H1 (cell line): ENCODE measurements at regions not wholly inside any gene's neighbourhood (a gene's known extent, or its start where the extent isn't known, plus 50 kb on each side); places are given as distances from the start of the nearest gene placed in this dataset.

Experiments used
- CTCF ChIA-PET: fragments of 300-600 bp; sonication (Branson Sonifier 250); formaldehyde crosslinking; loops from one replicate; lab custom pipeline; 2021; ENCODE audit not compliant: partially characterized antibody; lab: Charles Lee
- POLR2A ChIA-PET: fragments of 300-600 bp; sonication (Branson Sonifier 250); formaldehyde crosslinking; loops from one replicate; lab custom pipeline; 2021; ENCODE audit warnings: inconsistent platforms; ENCODE audit not compliant: partially characterized antibody; lab: Charles Lee
- DNase-seq, 2 experiments: peaks; one replicate each; pipeline versions ENCODE4 v3.0.0 to v3.0.0-alpha.2; 2010 to 2022; ENCODE audit warnings: low spot score in 2 of 2, low read depth in 1 of 2, mixed read lengths in 1 of 2
- FAIRE-seq: peaks from 2 replicates; lab custom pipeline; 2011; peaks lifted over from hg19 to GRCh38; lab: Jason Lieb, UNC
- H2AFZ ChIP-seq: 2 replicates; pipeline ENCODE4 v1.8.1; 2012; ENCODE audit warnings: low read length, inconsistent platforms
- H2AK5ac ChIP-seq: 2 replicates; pipeline ENCODE4 v1.6.1; 2013; ENCODE audit warnings: low read depth, low read length
- H2BK120ac ChIP-seq: replicated peaks from 2 replicates; pipeline ENCODE3; 2013; ENCODE audit warnings: low read depth, low read length, inconsistent platforms
- H2BK12ac ChIP-seq: 2 replicates; pipeline ENCODE4 v1.6.1; 2013; ENCODE audit warnings: low read depth, low read length
- H2BK15ac ChIP-seq: 2 replicates; pipeline ENCODE4 v1.6.1; 2013; ENCODE audit warnings: low read length
- H2BK20ac ChIP-seq: 2 replicates; pipeline ENCODE4 v1.6.1; 2013; ENCODE audit warnings: low read length
- H2BK5ac ChIP-seq: 2 replicates; pipeline ENCODE4 v1.6.1; 2013; ENCODE audit warnings: low read depth, low read length
- H3K14ac ChIP-seq: 2 replicates; pipeline ENCODE4 v1.6.1; 2013; ENCODE audit warnings: inconsistent platforms; ENCODE audit not compliant: insufficient read length
- H3K18ac ChIP-seq: 2 replicates; pipeline ENCODE4 v1.6.1; 2013; ENCODE audit warnings: low read length; ENCODE audit errors: extremely low read depth
- H3K23ac ChIP-seq: 2 replicates; pipeline ENCODE4 v1.6.1; 2013; ENCODE audit warnings: inconsistent platforms; ENCODE audit not compliant: insufficient read length
- H3K23me2 ChIP-seq: 2 replicates; pipeline ENCODE4 v1.6.1; 2013; ENCODE audit warnings: low read depth, low read length
- H3K27ac ChIP-seq: 2 replicates; pipeline ENCODE4 v1.6.1; 2011; ENCODE audit warnings: low read depth, low read length, inconsistent platforms
- H3K27me3 ChIP-seq, 4 experiments: replicated peaks in 1 of 4; 1 replicate in 1 of 4; 2 replicates in 3 of 4; pipeline versions ENCODE4 v1.6.1 to v1.8.1; 2011 to 2013; ENCODE audit warnings: low read length in 3 of 4, mild to moderate bottlenecking in 3 of 4, inconsistent platforms in 2 of 4, mixed read lengths in 2 of 4, moderate library complexity in 1 of 4; ENCODE audit not compliant: control insufficient read depth in 3 of 4, insufficient read depth in 3 of 4; ENCODE audit errors: extremely low read depth in 1 of 4
- H3K36me3 ChIP-seq, 4 experiments: 2 replicates each; pipeline versions ENCODE4 v1.6.1 to v1.8.1; 2011 to 2013; ENCODE audit warnings: mild to moderate bottlenecking in 4 of 4, low read length in 3 of 4, moderate library complexity in 2 of 4, control low read depth in 1 of 4, inconsistent platforms in 1 of 4; ENCODE audit not compliant: insufficient read depth in 4 of 4, control insufficient read depth in 2 of 4
- H3K4ac ChIP-seq: replicated peaks from 2 replicates; pipeline ENCODE3; 2013; ENCODE audit warnings: low read length, low read depth, mixed read lengths, inconsistent platforms; ENCODE audit not compliant: insufficient read length
- H3K4me1 ChIP-seq, 4 experiments: replicated peaks in 1 of 4; 1 replicate in 1 of 4; 2 replicates in 3 of 4; pipeline versions ENCODE4 v1.6.1 to v1.8.1; 2011 to 2013; ENCODE audit warnings: low read length in 3 of 4, inconsistent platforms in 2 of 4, mixed read lengths in 1 of 4; ENCODE audit not compliant: insufficient read depth in 4 of 4, control insufficient read depth in 3 of 4
- H3K4me2 ChIP-seq, 2 experiments: 2 replicates each; pipeline versions ENCODE4 v1.6.1 to v1.8.1; 2011 to 2013; ENCODE audit warnings: low read depth in 2 of 2, low read length in 2 of 2, control low read depth in 1 of 2, inconsistent platforms in 1 of 2, mild to moderate bottlenecking in 1 of 2; ENCODE audit not compliant: insufficient read depth in 1 of 2
- H3K4me3 ChIP-seq, 4 experiments: fragments of 200-600, 300-600 bp in 1 of 4; sonication (generic), shearing (Covaris generic), sonication (Bioruptor Twin) in 1 of 4; 2 replicates each; pipeline versions ENCODE4 v1.5.1 to v1.8.1; 2011 to 2016; ENCODE audit warnings: low read length in 4 of 4, low read depth in 3 of 4, control low read depth in 2 of 4, inconsistent platforms in 2 of 4, mild to moderate bottlenecking in 2 of 4, mixed read lengths in 1 of 4, moderate library complexity in 1 of 4; ENCODE audit not compliant: insufficient read depth in 2 of 4; ENCODE audit errors: extremely low read depth in 1 of 4
- H3K56ac ChIP-seq: replicated peaks from 2 replicates; pipeline ENCODE3; 2013; ENCODE audit warnings: low read depth, mild to moderate bottlenecking, mixed read lengths, low read length, inconsistent platforms; ENCODE audit not compliant: insufficient read length
- H3K79me1 ChIP-seq: 2 replicates; pipeline ENCODE4 v1.6.1; 2013; ENCODE audit warnings: low read depth, low read length, control low read depth
- H3K79me2 ChIP-seq, 2 experiments: 2 replicates each; pipeline versions ENCODE4 v1.6.1 to v1.8.1; 2012 to 2013; ENCODE audit warnings: low read length in 2 of 2, mild to moderate bottlenecking in 2 of 2, inconsistent platforms in 1 of 2; ENCODE audit not compliant: insufficient read depth in 2 of 2, control insufficient read depth in 1 of 2
- H3K9ac ChIP-seq, 4 experiments: replicated peaks in 1 of 4; 1 replicate in 1 of 4; 2 replicates in 3 of 4; pipeline versions ENCODE4 v1.6.1 to v1.8.1; 2011 to 2013; ENCODE audit warnings: low read depth in 3 of 4, low read length in 3 of 4, control low read depth in 2 of 4, mild to moderate bottlenecking in 2 of 4, moderate library complexity in 2 of 4, inconsistent platforms in 1 of 4; ENCODE audit errors: extremely low read depth in 1 of 4
- H3K9me3 ChIP-seq, 2 experiments: 2 replicates each; pipeline versions ENCODE4 v1.6.1 to v1.8.1; 2012 to 2013; ENCODE audit warnings: mild to moderate bottlenecking in 2 of 2, moderate library complexity in 2 of 2, control low read depth in 1 of 2, inconsistent platforms in 1 of 2, low read depth in 1 of 2, low read length in 1 of 2, mixed read lengths in 1 of 2; ENCODE audit not compliant: insufficient read depth in 2 of 2
- H4K20me1 ChIP-seq, 2 experiments: replicated peaks in 1 of 2; 2 replicates each; pipeline versions ENCODE3 to v1.8.1; 2011 to 2013; ENCODE audit warnings: inconsistent platforms in 2 of 2, low read length in 2 of 2, mild to moderate bottlenecking in 1 of 2; ENCODE audit not compliant: insufficient read depth in 2 of 2, control insufficient read depth in 1 of 2
- H4K5ac ChIP-seq: 2 replicates; pipeline ENCODE4 v1.6.1; 2013; ENCODE audit warnings: low read length, low read depth, mixed read lengths, inconsistent platforms; ENCODE audit not compliant: insufficient read length
- H4K8ac ChIP-seq: 2 replicates; pipeline ENCODE4 v1.8.0; 2013; ENCODE audit warnings: mild to moderate bottlenecking, moderate library complexity, low read length, inconsistent platforms; ENCODE audit not compliant: insufficient read depth; ENCODE audit errors: extremely low read depth
- H4K91ac ChIP-seq: replicated peaks from 2 replicates; pipeline ENCODE3; 2013; ENCODE audit warnings: low read length, mixed read lengths, inconsistent platforms; ENCODE audit not compliant: insufficient read length
- CHD2 ChIP-seq: IDR thresholded peaks from 2 replicates; pipeline ENCODE4 v1.6.1; 2012; ENCODE audit warnings: low read length, improper control_type of control experiment
- HDAC2 ChIP-seq, 2 experiments: fragments of 300-600 bp in 1 of 2; sonication (generic) in 1 of 2; IDR thresholded peaks; 2 replicates each; pipeline ENCODE4 v1.6.1; 2011 to 2012; ENCODE audit warnings: low read depth in 2 of 2, low read length in 2 of 2, mild to moderate bottlenecking in 2 of 2, moderate library complexity in 2 of 2, borderline replicate concordance in 1 of 2, inconsistent platforms in 1 of 2
- KDM1A ChIP-seq: fragments of 200-600, 300-600 bp; sonication (generic); IDR thresholded peaks from 2 replicates; pipeline ENCODE4 v1.7.1; 2016; ENCODE audit warnings: mild to moderate bottlenecking, low read length, borderline replicate concordance
- POLR2A ChIP-seq, 2 experiments: IDR thresholded peaks; 1 replicate in 1 of 2; 2 replicates in 1 of 2; pipeline ENCODE4 v1.6.1; 2011; ENCODE audit warnings: low read depth in 2 of 2, low read length in 2 of 2, mild to moderate bottlenecking in 2 of 2; ENCODE audit errors: control extremely low read depth in 1 of 2
- RBBP5 ChIP-seq: IDR thresholded peaks from 2 replicates; pipeline ENCODE4 v1.7.1; 2012; ENCODE audit warnings: low read depth, mild to moderate bottlenecking, inconsistent platforms, low read length, moderate library complexity, borderline replicate concordance
- RFX5 ChIP-seq: IDR thresholded peaks from 2 replicates; pipeline ENCODE4 v1.6.1; 2011; ENCODE audit warnings: low read depth, low read length, improper control_type of control experiment, borderline replicate concordance
- SIRT6 ChIP-seq: IDR thresholded peaks from one replicate; pipeline ENCODE4 v1.7.1; 2012; ENCODE audit warnings: low read length, inconsistent platforms
- SRF ChIP-seq: IDR thresholded peaks from 2 replicates; pipeline ENCODE4 v1.6.1; 2011; ENCODE audit warnings: mild to moderate bottlenecking, low read depth, low read length, moderate library complexity
- SUZ12 ChIP-seq: fragments of 200-600 bp; sonication (generic); IDR thresholded peaks from 2 replicates; pipeline ENCODE4 v1.6.1; 2012; ENCODE audit warnings: mild to moderate bottlenecking, inconsistent platforms, low read length, moderate library complexity, mixed read lengths
- TEAD4 ChIP-seq: IDR thresholded peaks from 2 replicates; pipeline ENCODE4 v1.6.1; 2012; ENCODE audit warnings: low read depth, low read length, inconsistent platforms, mixed read lengths
- ZNF274 ChIP-seq: IDR thresholded peaks from 2 replicates; pipeline ENCODE4 v1.7.0; 2012; ENCODE audit warnings: low read length, borderline replicate concordance; ENCODE audit errors: extremely low read depth
- WGBS, 2 experiments: shearing (Covaris generic) in 1 of 2; methylation state at CpG; one replicate each; pipeline versions ENCODE4 v1.1.6 to v1.1.7; 2013 to 2015; ENCODE audit warnings: low lambda C conversion rate in 2 of 2, mixed read lengths in 2 of 2, inconsistent platforms in 1 of 2, low coverage in 1 of 2, missing lambda C conversion rate in 1 of 2; ENCODE audit not compliant: insufficient replicate concordance in 2 of 2, insufficient coverage in 1 of 2, insufficient read length in 1 of 2; ENCODE audit errors: extremely low coverage in 1 of 2, missing lambda C conversion rate in 1 of 2; 5-methylcytosine and 5-hydroxymethylcytosine counted together

- Histone ChIP-seq H3K4me1 (no peaks in the 10 kb centered on the region), H3K4ac (no peak overlapping the region), H2BK5ac (0 out of 2 replicates have a peak overlapping the region, but pooled peaks have one; percentile 37), H2BK15ac (no peak overlapping the region), H3K14ac (no peak overlapping the region), H3K4me2 (no peak overlapping the region), H2AFZ (no peak overlapping the region), H3K79me1 (no peaks in the 10 kb centered on the region), H3K27ac (no peak overlapping the region), H3K23ac (no peak overlapping the region), H3K18ac (0 out of 2 replicates have a peak overlapping the region, but pooled peaks have one; percentile 38), H3K4me3 (no peak overlapping the region), H3K79me2 (no peaks in the 10 kb centered on the region), H3K9me3 (no peaks in the 10 kb centered on the region), H2BK12ac (no peak overlapping the region), H4K5ac (no peak overlapping the region), H2BK120ac (no peak overlapping the region), H3K56ac (no peak overlapping the region), H4K8ac (no peak overlapping the region), H4K20me1 (no peaks in the 10 kb centered on the region), H2AK5ac (peak overlapping the region; percentile 76; the same call in 1 of the 2 replicates), H3K36me3 (no peaks in the 10 kb centered on the region), H3K23me2 (no peaks in the 10 kb centered on the region), H3K9ac (no peak overlapping the region), H2BK20ac (no peak overlapping the region), H4K91ac (no peak overlapping the region), H3K27me3 (no peaks in the 10 kb centered on the region)
- ChIA-PET CTCF (interaction anchor here (0.6 to 0.8 kb wide), 2 partner anchors 20 to 29 kb away, joined by 3 read pairs; no protein-coding TSS in a partner anchor), POLR2A (no interaction called here)
- TF ChIP-seq CHD2, result no peak
- TF ChIP-seq SIRT6, result no peak
- no peak for TF ChIP-seq SRF
- no peak for TF ChIP-seq POLR2A (IDR thresholded peaks at IDR 0.05; ENCODE audit: control extremely low read depth in 1 of 2, low read depth in 2 of 2, low read length in 2 of 2)
- TF ChIP-seq RBBP5, result no peak
- no peak for TF ChIP-seq HDAC2 (IDR thresholded peaks at IDR 0.05; ENCODE audit: borderline replicate concordance in 1 of 2, low read depth in 2 of 2, low read length in 2 of 2)
- no peak for TF ChIP-seq ZNF274
- TF ChIP-seq RFX5, result no peak
- no peak for TF ChIP-seq SUZ12
- no peak; the same call in 1 of the 2 replicates for TF ChIP-seq TEAD4
- no peak for TF ChIP-seq KDM1A
- DNase-seq (no peak), FAIRE-seq (no peak)
- 87% methylated on average over 4 of the region's 4 CpGs; no CpG with 5 or more reads in 1 of the 2 experiments for WGBS, 2 experiments
Observed at GRCh38 chr2:80822999-80823398, 518.4 kb upstream of the LRRTM1 start.
